ENCODE measurements at regions not wholly inside any gene's neighbourhood (a gene's known extent, or its start where the extent isn't known, plus 50 kb on each side); places are given as distances from the start of the nearest gene placed in this dataset.

GRCh38 chr2:129720360-129720759 is 259.1 kb upstream of the RAB6C start:
- H4K20me1 ChIP-seq (ENCODE audit: low read depth, low read length), result no peaks in the 10 kb centered on the region
- H3K9me2 ChIP-seq (replicated peaks; ENCODE audit: insufficient read depth, low read length), result no peaks in the 10 kb centered on the region
- TF ChIP-seq EZH2phosphoT487 (conservative IDR thresholded peaks at IDR 0.05; ENCODE audit: low read length) (no peak), CTCF (IDR thresholded peaks at IDR 0.05; ENCODE audit: insufficient read depth, low read length, poor library complexity, severe bottlenecking) (no peak)
- no peaks in the 10 kb centered on the region for H3K36me3 ChIP-seq (ENCODE audit: low read length)
- no peaks in the 10 kb centered on the region for H3K9me3 ChIP-seq (ENCODE audit: insufficient read depth, low read length)
- H3K79me2 ChIP-seq (ENCODE audit: insufficient read depth, low read length), result no peaks in the 10 kb centered on the region
- no peak overlapping the region for H3K9ac ChIP-seq (ENCODE audit: low read length)
- H3K4me3 ChIP-seq (ENCODE audit: insufficient read depth, low read length, poor library complexity, severe bottlenecking), result no peak overlapping the region
- H3F3A ChIP-seq (ENCODE audit: insufficient read depth), result no peaks in the 10 kb centered on the region
- no peaks in the 10 kb centered on the region for H3K27me3 ChIP-seq (ENCODE audit: low read length)
- H3K4me2 ChIP-seq (ENCODE audit: low read depth, low read length, poor library complexity, severe bottlenecking), result no peak overlapping the region
- no peak overlapping the region for H2AFZ ChIP-seq (ENCODE audit: low read depth, low read length, severe bottlenecking)
- no peak overlapping the region for H3K27ac ChIP-seq (ENCODE audit: low read depth, low read length)

- Histone ChIP-seq H3K9me3 (ENCODE audit: insufficient read depth, low read length) (no peaks in the 10 kb centered on the region), H3K9ac (ENCODE audit: low read length) (no peak overlapping the region), H3K79me2 (ENCODE audit: insufficient read depth, low read length) (no peaks in the 10 kb centered on the region), H3K36me3 (ENCODE audit: low read length) (no peaks in the 10 kb centered on the region), H3K27me3 (ENCODE audit: low read length) (no peaks in the 10 kb centered on the region), H3K4me2 (ENCODE audit: low read depth, low read length, poor library complexity, severe bottlenecking) (no peak overlapping the region), H3K9me2 (replicated peaks; ENCODE audit: insufficient read depth, low read length) (no peaks in the 10 kb centered on the region), H2AFZ (ENCODE audit: low read depth, low read length, severe bottlenecking) (no peak overlapping the region), H3K4me3 (ENCODE audit: insufficient read depth, low read length, poor library complexity, severe bottlenecking) (no peak overlapping the region), H3K27ac (ENCODE audit: low read depth, low read length) (no peak overlapping the region), H4K20me1 (ENCODE audit: low read depth, low read length) (no peaks in the 10 kb centered on the region), H3F3A (ENCODE audit: insufficient read depth) (no peaks in the 10 kb centered on the region)
- TF ChIP-seq CTCF (IDR thresholded peaks at IDR 0.05; ENCODE audit: insufficient read depth, low read length, poor library complexity, severe bottlenecking) (no peak), EZH2phosphoT487 (conservative IDR thresholded peaks at IDR 0.05; ENCODE audit: low read length) (no peak)
These were observed 258.7 kb upstream of the RAB6C start for GRCh38 chr2:129720761-129721160.

GRCh38 chr2:129721236-129721635 is 258.2 kb upstream of the RAB6C start:
- H3K27me3 ChIP-seq (ENCODE audit: low read length), result no peaks in the 10 kb centered on the region
- H4K20me1 ChIP-seq (ENCODE audit: low read depth, low read length), result no peaks in the 10 kb centered on the region
- no peaks in the 10 kb centered on the region for H3K79me2 ChIP-seq (ENCODE audit: insufficient read depth, low read length)

More at GRCh38 chr2:129721236-129721635, 258.2 kb upstream of the RAB6C start:
- H3K9ac ChIP-seq (ENCODE audit: low read length), result no peak overlapping the region
- H3F3A ChIP-seq (ENCODE audit: insufficient read depth), result no peaks in the 10 kb centered on the region
- H3K36me3 ChIP-seq (ENCODE audit: low read length), result no peaks in the 10 kb centered on the region
- no peaks in the 10 kb centered on the region for H3K9me2 ChIP-seq (replicated peaks; ENCODE audit: insufficient read depth, low read length)
- H3K9me3 ChIP-seq (ENCODE audit: insufficient read depth, low read length), result no peaks in the 10 kb centered on the region
- no peak overlapping the region for H3K27ac ChIP-seq (ENCODE audit: low read depth, low read length)
- TF ChIP-seq EZH2phosphoT487 (conservative IDR thresholded peaks at IDR 0.05; ENCODE audit: low read length) (no peak), CTCF (IDR thresholded peaks at IDR 0.05; ENCODE audit: insufficient read depth, low read length, poor library complexity, severe bottlenecking) (no peak)
- no peak overlapping the region for H2AFZ ChIP-seq (ENCODE audit: low read depth, low read length, severe bottlenecking)
- no peak overlapping the region for H3K4me3 ChIP-seq (ENCODE audit: insufficient read depth, low read length, poor library complexity, severe bottlenecking)
- H3K4me2 ChIP-seq (ENCODE audit: low read depth, low read length, poor library complexity, severe bottlenecking), result no peak overlapping the region
